CD4-positive, alpha-beta T cell treated with Interleukin-12 subunit alpha and Interleukin-12 subunit beta, for 1 hour (primary cell): ENCODE measurements at regions not wholly inside any gene's neighbourhood (a gene's known extent, or its start where the extent isn't known, plus 50 kb on each side); places are given as distances from the start of the nearest gene placed in this dataset.
"Not testable (repeated sequence)": the region's sequence is repeated elsewhere in the genome, so short reads cannot be mapped to it uniquely, and the experiment has no call there.

Source experiments
- DNase-seq: peaks from one replicate; pipeline ENCODE4 v3.0.0-alpha.2; 2020

GRCh38 chr3:187795207-187795960 is 50.1 kb upstream of the BCL6 start:
- no peak for DNase-seq

- DNase-seq = no peak
Measured at GRCh38 chr3:187798126-187798525, 52.9 kb upstream of the BCL6 start.

GRCh38 chr3:187798531-187799530 is 53.6 kb upstream of the BCL6 start:
- peak; percentile 55 for DNase-seq

- no peak for DNase-seq
Measured at GRCh38 chr3:187799942-187800641, 54.8 kb upstream of the BCL6 start.

GRCh38 chr3:187801152-187801551 is 55.9 kb upstream of the BCL6 start:
- no peak for DNase-seq

- no peak for DNase-seq
Measured at GRCh38 chr3:187802203-187802927, 57.1 kb upstream of the BCL6 start.

GRCh38 chr3:187802928-187803259 is 57.6 kb upstream of the BCL6 start:
- peak; percentile 46 for DNase-seq

GRCh38 chr3:187804120-187804744 is 59.0 kb upstream of the BCL6 start:
- no peak for DNase-seq

GRCh38 chr3:187804745-187805121 is 59.5 kb upstream of the BCL6 start:
- no peak for DNase-seq

GRCh38 chr3:187805774-187806173 is 60.5 kb upstream of the BCL6 start:
- no peak for DNase-seq

GRCh38 chr3:187807086-187807862 is 62.0 kb upstream of the BCL6 start:
- DNase-seq = no peak

- DNase-seq = no peak
Measured at GRCh38 chr3:187808527-187808895, 63.2 kb upstream of the BCL6 start.

GRCh38 chr3:187809612-187809991 is 64.3 kb upstream of the BCL6 start:
- DNase-seq = no peak

GRCh38 chr3:187810021-187810446 is 64.8 kb upstream of the BCL6 start:
- DNase-seq = no peak

GRCh38 chr3:187811585-187812250 is 66.5 kb upstream of the BCL6 start:
- DNase-seq = no peak

- no peak for DNase-seq
Measured at GRCh38 chr3:187812496-187812895, 67.2 kb upstream of the BCL6 start.

GRCh38 chr3:187813198-187813597 is 67.9 kb upstream of the BCL6 start:
- no peak for DNase-seq

- DNase-seq = not testable (repeated sequence)
Measured at GRCh38 chr3:187817766-187818165, 72.5 kb upstream of the BCL6 start.

GRCh38 chr3:187821616-187822317 is 76.5 kb upstream of the BCL6 start:
- no peak for DNase-seq

- no peak for DNase-seq
Measured at GRCh38 chr3:187822402-187822801, 77.1 kb upstream of the BCL6 start.
